Thyroid gland (tissue), 4 donors: ENCODE measurements at regions not wholly inside any gene's neighbourhood (a gene's known extent, or its start where the extent isn't known, plus 50 kb on each side); places are given as distances from the start of the nearest gene placed in this dataset.

Experiments
- POLR2A ChIP-seq, 2 donors: fragments of 450-650 bp; IDR thresholded peaks; one replicate each; pipeline ENCODE4 v1.6.1; 2017; ENCODE audit warnings: antibody characterized with exemption in 2 of 2, mild to moderate bottlenecking in 2 of 2, moderate library complexity in 1 of 2
- TF ChIP-seq, protein P1 (sequence below), 6 experiments: fragments of 200-600 bp in 3 of 6; fragments of 450-650 bp in 3 of 6; sonication (generic) in 3 of 6; IDR thresholded peaks; one replicate each; pipeline ENCODE4 v1.5.1; 2016 to 2019; ENCODE audit warnings: antibody characterized with exemption in 6 of 6, mild to moderate bottlenecking in 2 of 6, inconsistent platforms in 1 of 6, moderate library complexity in 1 of 6

DNA sequence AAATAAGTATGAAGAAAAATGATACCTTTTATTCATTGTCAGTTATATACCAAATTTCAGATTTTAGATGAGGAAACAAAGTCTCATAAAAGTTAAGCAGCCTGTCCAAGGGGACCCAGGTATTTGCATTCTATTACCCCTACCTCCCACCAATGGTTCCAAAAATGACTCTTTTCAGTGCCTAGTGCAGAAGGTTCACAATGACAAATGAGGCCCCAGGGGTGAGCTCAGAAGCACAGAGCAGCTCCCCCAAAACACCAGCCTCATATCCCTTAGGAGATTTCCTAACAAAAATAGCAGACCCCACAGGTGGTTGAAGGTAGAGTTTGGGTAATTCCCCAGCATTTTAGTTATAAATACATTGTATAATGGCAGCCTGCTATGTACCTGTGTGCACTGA lies 168.6 kb downstream of the REEP3 start:
- TF ChIP-seq, protein P1, sequence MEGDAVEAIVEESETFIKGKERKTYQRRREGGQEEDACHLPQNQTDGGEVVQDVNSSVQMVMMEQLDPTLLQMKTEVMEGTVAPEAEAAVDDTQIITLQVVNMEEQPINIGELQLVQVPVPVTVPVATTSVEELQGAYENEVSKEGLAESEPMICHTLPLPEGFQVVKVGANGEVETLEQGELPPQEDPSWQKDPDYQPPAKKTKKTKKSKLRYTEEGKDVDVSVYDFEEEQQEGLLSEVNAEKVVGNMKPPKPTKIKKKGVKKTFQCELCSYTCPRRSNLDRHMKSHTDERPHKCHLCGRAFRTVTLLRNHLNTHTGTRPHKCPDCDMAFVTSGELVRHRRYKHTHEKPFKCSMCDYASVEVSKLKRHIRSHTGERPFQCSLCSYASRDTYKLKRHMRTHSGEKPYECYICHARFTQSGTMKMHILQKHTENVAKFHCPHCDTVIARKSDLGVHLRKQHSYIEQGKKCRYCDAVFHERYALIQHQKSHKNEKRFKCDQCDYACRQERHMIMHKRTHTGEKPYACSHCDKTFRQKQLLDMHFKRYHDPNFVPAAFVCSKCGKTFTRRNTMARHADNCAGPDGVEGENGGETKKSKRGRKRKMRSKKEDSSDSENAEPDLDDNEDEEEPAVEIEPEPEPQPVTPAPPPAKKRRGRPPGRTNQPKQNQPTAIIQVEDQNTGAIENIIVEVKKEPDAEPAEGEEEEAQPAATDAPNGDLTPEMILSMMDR (IDR thresholded peaks at IDR 0.05): no peak
- TF ChIP-seq POLR2A (IDR thresholded peaks at IDR 0.05): no peak
